ENCODE measurements at regions not wholly inside any gene's neighbourhood (a gene's known extent, or its start where the extent isn't known, plus 50 kb on each side); places are given as distances from the start of the nearest gene placed in this dataset.

DNA sequence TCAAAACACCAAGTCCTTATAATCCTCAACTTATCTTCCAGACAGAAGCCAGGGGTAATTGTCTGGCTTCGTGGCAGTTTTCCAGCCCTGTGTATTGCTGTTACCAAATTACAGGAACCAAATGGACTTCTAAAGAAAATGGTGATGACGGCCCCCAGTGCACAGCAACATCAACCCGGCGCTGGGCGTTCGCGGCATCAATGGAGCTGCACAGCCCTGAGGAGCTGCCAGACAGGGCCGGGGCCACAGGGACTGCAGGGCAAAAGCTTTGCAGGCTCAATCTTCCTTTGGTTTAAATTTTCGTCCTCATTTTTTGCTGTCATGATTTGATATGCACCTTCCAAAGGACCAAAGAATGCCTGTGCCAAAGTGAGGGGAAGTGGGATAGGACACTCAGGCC is 292.5 kb downstream of the BRD1 start:
- TF ChIP-seq POLR2A (IDR thresholded peaks at IDR 0.05; ENCODE audit: extremely low read depth, insufficient read length) = no peak
- TF ChIP-seq, protein P1, sequence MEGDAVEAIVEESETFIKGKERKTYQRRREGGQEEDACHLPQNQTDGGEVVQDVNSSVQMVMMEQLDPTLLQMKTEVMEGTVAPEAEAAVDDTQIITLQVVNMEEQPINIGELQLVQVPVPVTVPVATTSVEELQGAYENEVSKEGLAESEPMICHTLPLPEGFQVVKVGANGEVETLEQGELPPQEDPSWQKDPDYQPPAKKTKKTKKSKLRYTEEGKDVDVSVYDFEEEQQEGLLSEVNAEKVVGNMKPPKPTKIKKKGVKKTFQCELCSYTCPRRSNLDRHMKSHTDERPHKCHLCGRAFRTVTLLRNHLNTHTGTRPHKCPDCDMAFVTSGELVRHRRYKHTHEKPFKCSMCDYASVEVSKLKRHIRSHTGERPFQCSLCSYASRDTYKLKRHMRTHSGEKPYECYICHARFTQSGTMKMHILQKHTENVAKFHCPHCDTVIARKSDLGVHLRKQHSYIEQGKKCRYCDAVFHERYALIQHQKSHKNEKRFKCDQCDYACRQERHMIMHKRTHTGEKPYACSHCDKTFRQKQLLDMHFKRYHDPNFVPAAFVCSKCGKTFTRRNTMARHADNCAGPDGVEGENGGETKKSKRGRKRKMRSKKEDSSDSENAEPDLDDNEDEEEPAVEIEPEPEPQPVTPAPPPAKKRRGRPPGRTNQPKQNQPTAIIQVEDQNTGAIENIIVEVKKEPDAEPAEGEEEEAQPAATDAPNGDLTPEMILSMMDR (IDR thresholded peaks at IDR 0.05; ENCODE audit: low read depth, low read length) = no peak
- TF ChIP-seq, protein P2, sequence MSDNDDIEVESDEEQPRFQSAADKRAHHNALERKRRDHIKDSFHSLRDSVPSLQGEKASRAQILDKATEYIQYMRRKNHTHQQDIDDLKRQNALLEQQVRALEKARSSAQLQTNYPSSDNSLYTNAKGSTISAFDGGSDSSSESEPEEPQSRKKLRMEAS (IDR thresholded peaks at IDR 0.05; ENCODE audit: low read depth, low read length) = no peak
- no peak for TF ChIP-seq MYC (IDR thresholded peaks at IDR 0.05; ENCODE audit: low read depth, low read length)

Data from NB4 (cell line).